GM19397 (cell line): ENCODE measurements at regions not wholly inside any gene's neighbourhood (a gene's known extent, or its start where the extent isn't known, plus 50 kb on each side); places are given as distances from the start of the nearest gene placed in this dataset.

Source experiments
- ATAC-seq: cut with Tn5 transposase; IDR thresholded peaks from one replicate; pipeline ENCODE4 v1.9.1; 2021; ENCODE audit warnings: mild to moderate bottlenecking, moderate library complexity; ENCODE audit not compliant: unreplicated experiment

DNA sequence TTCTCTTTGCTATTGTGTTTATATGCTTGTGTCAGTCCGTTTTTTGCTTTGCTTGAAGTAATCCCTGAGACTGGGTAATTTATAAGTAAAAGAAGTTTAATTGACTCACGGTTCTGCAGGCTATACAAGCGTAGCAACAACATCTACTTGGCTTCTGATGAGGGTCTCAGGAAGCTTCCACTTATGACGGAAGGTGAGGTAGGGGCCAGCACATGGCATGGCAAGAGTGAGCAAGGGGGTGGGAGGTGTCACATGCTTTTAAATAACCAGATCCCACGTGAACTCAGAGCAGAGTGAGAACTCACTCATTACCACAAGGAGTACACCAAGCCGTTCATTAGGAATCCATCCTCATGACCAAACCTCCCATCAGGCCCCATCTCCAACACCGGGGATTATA, 540.3 kb downstream of the TDRD15 start:
- ATAC-seq: no peak

DNA sequence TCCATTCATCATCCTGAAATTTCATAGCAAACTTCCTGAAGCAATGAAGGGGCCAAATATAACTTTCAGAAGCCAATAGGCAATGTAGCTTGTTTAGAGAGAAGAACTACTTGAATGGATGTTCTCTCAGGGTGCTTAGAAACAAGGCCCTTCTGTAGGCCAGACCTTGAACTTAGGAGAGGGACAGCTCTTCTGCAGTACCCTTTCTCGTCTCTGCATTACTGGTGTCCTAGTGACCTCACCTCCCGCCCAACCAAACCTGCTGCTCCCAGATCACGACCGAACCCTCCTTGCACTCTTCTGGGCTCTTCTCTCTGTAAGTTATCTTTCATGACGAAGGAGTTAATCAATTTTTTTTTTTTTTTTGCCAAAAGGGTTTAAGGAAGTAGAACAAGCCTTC, 543.9 kb downstream of the TDRD15 start:
- no peak for ATAC-seq

DNA sequence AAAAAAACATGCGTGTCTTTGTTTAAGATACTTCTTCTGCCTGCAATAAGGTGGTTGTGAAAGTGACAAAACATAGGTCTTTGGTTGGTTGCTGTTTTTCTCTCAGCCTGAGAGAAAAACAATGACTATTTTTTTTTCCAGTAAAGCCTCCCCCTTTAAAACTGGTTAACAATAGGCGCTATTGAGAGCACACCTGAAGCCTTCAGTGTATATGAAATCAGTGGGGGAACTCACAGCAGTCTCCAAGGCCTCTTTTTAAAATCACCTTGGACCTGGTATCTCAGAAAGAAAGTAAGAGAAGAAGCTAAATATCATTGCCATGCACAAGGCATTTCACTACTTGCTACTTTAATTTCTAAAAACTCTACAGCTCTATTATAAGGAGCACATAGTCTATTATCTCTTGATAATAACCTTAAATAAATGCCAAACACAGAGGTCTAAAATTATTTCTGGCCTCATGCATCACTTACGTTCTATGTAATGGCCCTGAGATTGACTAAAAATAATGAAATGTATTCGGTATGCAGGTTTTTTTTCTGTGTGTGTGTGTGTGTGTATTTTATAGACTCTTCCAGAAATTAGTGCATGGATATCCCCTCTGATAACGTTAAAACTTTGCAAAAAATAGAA, 544.4 kb downstream of the TDRD15 start:
- no peak for ATAC-seq

DNA sequence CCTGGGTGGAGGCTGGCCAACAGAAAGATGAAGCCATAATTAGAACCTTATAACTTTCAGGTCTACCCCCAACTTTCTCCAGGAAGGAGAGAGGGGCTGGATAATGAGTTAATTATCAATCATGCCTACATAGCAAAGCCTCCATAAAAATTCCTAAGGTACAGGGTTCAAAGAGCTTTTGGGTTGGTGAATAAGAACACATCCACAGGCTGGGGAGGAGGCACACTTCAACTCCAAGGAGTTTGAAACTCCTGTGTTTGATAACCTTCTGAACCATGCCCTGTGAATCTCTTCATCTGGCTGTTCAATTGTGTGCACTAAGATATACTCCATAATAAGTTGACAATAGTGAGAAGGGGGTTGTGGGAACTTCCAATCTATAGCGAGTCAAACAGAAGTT, 552.3 kb downstream of the TDRD15 start:
- ATAC-seq: no peak

DNA sequence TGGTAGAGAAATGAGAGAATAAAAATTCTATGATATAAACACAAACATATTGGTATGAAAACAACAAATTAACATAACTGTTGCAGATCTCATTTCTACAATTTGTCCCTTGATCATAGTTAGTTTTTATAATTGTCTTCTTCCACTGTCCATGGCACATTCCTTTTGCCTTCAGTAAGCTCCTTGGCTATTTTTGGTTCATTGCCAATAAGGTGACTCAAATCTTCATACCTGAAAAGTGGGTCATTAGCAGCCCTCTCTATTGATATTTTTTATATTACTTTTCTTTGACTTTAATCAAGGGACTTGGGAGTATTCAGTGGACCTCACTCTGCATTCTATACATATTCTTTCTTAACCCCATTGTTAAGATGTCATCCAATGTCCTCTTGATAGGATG, 552.9 kb downstream of the TDRD15 start:
- no peak for ATAC-seq

DNA sequence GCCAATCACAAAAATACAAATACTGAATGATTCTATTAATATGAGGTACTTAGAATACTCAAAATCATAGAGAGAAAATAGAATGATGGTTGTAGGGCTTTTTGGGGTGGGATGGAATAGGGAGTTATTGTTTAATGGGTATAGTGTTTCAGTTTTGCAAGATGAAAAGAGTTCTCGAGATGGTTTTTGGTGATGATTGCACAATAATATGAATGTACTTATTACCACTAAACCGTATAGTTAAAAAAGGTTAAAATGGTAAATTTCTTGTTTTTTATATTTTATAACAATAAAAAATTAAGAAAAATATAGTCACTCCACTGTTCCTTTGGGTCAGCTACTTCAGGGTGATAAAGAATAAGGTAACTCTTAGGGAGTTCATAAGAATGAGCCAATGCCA, 560.1 kb downstream of the TDRD15 start:
- ATAC-seq: no peak

DNA sequence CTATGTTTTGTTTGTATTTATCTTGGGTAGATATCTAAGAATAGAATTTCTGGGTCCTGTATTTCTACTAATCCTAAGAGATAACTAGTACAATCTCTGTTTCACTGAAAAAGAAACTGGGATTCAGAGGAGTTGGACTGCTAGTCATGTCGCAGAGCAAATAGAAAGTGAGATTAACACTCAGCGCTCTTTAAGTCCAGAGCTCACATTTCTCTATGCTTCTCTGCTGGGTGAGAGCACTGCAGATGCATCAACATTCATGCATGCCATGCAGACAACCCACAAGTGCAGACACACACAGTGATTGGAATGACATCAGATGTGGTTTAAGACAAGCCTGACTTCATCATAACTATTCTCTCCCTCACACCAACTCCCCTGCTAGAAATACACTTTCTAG, 563.8 kb downstream of the TDRD15 start:
- no peak for ATAC-seq

DNA sequence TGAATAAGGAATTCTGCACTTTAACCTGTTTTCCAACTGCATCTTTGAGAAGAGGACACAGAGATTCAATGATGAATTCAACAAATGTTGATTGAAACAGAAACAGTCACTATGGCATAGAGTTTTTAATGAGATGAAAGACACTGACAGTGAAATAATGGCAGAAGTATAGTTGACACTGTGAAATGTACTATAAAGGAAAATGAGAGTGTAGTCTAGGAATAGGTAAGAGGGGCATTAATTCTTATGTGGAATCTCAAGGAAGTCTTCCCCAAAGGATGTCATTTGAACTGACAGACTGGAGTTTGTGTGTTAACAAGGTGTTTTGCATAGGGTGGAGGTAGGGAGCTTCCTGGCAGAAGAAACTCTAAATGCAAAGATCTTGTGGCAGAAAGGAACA, 566.2 kb downstream of the TDRD15 start:
- no peak for ATAC-seq

DNA sequence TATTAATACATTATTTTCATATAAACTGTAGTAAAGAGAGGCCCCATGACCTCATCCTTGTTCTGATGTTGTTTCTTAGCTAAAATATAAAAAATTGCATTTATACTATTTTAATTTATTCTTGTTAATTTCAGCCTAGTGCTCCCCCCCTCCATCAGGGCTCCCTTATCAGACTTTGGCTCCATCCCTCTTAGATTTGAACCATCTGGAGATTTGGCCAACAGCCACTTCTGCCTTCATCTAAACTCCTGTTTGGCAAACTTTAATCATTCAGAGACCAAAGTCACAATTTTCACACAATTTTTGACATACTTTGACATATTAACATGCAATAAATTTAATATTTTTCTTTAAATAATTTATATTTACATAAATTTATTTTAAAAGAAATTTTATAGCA, 569.3 kb downstream of the TDRD15 start:
- no peak for ATAC-seq

DNA sequence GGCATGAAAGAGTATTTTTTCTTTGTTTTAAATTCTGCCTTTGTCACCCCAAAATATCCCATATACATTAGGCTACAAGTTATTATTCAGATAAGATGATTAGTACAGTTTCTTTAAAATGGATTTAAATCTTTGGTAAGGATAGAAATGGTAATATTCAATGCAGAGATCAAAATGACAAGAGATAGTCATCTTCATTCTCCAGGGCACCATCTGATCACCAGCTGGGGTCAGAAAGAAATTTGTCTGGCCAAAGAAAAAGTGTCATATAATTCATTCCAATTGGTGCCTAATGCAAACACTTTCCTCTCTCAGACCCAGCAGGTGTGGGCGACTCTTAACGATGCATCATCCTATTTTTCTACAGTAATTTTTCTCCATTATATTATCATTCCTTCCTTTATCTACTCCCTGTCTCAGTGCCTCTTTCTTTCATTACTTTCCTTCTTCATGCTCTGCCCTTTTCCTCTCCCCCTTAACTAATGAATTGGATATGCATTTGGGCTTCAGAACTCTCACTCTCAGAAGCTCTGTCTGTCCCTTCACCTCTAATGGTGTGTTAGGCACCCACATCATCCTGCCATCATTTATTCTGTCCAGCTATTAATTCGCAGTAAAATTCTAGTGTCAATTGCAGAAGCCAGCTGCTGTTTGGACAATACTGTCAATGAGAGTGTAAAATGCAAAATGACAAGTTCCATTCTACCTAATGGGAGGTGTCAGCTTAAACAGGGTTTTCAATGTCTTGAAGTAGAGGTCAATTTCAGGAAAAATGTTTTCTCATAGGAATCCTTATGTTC, 570.5 kb downstream of the TDRD15 start:
- ATAC-seq: no peak

DNA sequence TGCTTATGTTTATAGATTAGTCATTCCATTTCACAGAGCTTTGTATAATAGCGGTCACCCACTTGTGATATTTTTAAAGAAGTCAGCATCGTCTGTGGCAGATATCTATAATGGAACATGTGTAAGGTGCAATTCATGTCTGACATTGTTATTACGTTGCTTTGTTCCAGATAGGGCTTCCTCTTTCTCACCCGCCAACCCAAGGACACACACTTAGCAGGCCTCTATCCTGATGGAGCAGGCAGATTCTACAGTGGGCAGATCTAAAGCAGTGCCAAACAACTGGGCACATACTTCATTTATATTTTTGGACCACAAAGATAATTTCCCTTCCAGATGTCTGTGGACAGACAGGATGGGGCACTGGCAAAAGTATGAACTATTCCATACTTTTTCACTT, 573.1 kb downstream of the TDRD15 start:
- ATAC-seq: no peak

DNA sequence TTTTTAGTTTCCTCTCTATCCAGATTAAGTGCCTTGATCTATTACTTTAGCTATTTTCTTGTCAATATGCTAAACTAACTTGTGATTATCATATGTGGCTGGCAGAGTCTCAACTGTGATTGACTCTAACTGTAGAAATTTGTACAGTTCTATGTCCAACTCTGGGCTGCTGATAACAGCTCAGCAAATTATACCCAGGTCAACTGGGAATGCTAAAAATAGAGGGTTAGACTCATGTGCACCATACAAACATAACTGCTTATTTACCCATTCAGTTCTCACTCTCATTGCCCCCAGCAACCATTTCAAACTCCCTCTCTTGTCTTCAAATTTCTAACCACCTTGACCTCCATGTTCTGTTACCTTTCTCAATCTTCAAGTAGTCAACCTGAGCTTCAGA, 576.9 kb downstream of the TDRD15 start:
- no peak for ATAC-seq

DNA sequence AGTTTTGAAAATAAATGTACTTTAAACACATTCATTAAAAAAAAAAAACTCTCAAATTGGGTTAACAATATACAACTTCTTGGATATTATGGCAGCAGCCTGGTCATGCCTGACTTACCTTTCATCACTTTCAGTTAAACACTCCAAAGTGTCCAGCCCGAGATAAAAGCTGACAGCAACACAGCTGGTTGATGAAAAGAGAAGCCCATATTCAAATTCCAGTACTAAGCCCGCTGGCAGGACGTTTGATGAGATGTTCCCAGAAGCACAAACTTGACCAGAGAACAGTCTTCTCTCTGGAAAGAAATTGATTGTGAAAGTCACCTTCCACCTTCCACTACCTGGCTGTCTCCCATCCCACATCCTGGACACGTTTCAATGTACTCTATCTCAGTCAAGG, 586.3 kb downstream of the TDRD15 start:
- no peak for ATAC-seq

DNA sequence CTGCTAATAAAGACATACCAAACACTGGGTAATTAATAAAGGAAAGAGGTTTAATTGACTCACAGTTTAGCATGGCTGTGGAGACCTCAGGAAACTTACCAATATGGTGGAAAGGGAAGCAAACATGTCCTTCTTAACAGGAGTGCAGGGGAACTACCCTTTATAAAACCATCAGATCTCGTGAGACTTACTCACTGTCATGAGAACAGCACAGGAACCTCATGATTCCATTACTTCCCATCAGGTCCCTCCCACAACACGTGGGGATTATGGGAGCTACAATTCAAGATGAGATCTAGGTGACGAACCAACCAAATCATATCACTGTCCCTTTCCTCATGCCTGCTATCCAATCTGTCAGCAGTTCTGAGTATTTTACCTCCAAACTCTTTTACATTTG, 586.7 kb downstream of the TDRD15 start:
- ATAC-seq: no peak

DNA sequence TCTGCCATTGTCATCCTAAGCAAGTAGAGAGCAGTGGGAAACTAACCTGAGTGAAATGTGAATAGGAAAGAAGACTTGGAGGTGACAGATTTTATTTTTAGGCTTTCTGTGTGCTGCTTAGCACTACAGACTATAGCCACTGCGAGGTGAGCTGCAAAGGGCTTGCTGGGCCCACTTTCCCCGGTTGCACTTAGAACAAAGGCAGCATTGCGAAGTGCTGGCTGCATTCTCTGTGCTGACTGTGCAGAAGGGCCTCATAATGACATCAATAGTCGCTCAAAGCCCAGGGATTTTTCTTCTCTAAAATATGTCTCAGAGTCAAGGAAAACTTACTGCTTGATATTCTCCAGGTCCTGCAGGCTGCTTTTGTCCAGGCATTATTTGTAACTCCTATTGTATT, 592.1 kb downstream of the TDRD15 start:
- no peak for ATAC-seq

DNA sequence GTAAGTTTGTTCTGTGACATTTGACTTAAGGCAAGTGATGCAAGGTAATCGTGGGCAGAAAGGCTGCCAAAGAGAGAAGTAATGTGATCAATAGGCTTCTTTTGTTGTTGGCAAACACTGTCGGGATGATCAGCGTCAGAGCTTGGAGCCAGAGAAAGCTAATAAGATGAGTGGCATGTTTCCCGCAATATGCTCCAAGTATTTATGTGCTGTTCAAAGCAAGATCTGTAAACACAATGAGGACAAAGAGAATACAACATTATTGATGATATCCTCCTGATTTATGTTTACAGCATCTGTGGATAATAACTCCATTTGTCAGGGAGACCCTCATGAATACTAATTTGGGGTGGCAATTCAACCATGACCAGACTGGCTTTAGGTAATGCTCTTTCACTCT, 603.3 kb downstream of the TDRD15 start:
- no peak for ATAC-seq

DNA sequence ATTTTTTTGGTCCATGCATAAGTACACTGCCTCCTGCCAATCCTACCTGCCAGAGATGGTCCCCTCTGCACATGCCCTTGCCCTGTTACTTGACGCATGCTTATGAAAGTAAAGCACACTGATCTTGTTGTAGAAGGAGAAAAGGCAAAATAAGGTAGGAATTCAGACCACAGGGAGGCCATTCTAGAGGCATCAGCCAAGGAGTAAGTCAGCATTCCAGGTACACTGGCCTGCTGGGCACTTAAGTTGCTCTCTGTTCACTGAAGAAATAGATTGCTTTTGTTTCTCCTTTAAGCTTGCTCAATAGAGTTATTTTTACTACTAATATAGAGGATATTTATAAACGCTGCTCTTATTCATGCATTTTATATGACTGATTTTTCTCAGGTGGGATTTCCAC, 604.4 kb downstream of the TDRD15 start:
- ATAC-seq: no peak

DNA sequence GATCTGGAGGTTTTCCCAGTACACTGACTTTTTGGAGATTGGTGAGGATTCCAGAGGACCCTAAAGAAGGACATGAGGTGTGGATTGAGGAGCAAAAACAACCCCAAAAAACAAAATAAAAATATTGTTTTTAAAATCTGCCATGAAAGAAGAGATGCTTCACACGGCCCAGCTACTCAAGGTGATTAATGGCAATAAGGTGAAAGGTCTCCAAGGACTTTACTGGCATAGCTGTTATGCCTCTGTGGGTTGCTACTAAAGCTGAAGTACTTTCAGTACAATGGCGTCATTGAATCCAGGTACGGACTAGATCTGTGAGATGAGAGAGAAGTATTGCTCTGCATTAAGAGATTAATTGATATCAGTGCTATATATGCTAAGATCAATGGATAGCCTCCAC, 606.4 kb downstream of the TDRD15 start:
- no peak for ATAC-seq

DNA sequence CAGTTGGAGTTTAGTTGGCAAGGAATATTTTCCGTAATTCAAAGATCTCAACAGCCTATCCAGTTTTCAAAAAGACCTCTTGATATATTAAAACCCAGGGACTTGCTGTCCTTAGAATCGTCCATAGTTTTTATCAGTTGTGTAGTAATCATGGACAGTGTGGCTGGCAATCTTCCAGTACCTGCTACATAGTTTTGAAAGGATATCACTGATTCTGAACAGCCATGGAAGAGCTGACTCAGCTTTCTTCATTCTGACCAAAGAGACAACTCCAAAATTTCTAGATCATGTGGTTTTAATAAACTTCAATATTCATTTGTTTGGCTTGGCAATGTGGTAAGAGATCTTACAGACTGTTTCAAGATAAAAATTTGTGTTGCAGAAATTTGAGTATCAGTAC, 616.7 kb downstream of the TDRD15 start:
- no peak for ATAC-seq

DNA sequence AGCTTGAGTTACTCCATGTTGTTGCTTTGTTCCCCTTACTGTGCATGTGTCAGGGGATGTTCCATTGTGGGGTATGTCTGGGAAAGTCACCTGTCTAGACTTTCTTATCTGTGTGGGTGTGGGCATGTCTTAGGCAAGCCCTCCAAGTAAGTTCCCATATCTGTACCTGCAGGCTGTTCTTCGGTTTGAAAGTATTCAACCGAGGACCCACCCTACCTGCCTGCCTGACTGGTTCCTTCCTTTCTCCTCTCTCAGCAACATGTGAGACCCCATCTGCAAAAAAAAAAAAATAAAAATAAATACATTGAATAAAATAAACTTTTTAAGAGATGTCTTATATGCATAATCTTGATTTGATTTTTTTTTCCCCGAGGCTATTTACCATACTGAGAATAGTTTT, 622.7 kb downstream of the TDRD15 start:
- no peak for ATAC-seq

DNA sequence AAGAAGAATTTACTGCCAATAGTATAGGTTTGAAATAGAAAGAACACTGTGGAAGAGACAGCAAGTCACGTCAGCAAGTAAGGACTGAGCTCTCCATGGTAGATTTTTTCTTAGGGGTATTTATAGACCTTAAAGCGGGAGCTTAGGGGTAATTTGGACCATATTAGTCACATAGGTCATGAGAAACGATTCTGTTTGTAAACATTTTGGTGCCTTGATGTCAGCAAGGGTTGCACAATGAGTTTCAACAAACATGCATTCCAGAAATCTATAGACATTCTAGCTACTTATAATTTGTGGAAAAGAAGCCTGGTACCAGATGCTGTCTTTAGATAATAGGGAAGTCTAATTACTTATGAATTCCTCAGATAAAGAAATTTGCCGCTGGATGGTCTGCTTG, 624.7 kb downstream of the TDRD15 start:
- ATAC-seq: no peak

DNA sequence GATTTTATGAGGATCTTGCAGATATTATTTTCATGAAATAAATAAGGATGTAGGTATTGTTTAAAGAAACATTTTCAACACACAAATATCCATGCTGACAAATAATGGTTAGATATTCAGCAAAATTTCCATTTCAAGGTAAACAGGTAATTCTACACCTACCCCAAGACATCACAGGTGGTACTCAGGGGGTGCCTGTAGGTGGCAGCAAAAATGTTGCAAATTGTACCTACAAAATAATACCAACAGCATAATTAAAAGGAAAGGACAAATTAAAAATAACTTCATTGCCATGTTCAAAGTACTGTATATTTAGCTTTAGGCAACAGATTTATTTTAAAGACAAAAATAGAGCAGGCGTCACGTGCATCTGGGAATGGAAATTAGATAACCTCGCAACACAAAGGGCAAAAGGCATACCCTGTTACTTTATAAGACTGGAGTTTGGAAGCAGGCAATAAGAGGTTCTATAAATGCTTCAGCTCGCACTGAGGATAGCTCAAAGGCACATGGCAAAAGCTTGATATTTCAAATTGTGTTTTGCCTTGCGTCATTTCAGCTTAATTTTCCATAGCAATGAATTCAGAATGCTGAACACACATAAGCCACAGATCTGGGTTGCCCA, 630.5 kb downstream of the TDRD15 start:
- no peak for ATAC-seq
